Loucy (cell line): ENCODE measurements at regions not wholly inside any gene's neighbourhood (a gene's known extent, or its start where the extent isn't known, plus 50 kb on each side); places are given as distances from the start of the nearest gene placed in this dataset.

ENCODE experiments used
- H2AFZ ChIP-seq: fragments of 200-600 bp; sonication (generic); 2 replicates; pipeline ENCODE4 v1.6.0; 2016; ENCODE audit warnings: antibody characterized with exemption, mild to moderate bottlenecking, low read length, moderate library complexity
- H3F3A ChIP-seq: fragments of 200-600 bp; 2 replicates; pipeline ENCODE4 v1.6.0; 2016; ENCODE audit warnings: antibody characterized with exemption, low read depth, mild to moderate bottlenecking
- H3K27me3 ChIP-seq: fragments of 200-600 bp; sonication (generic); 2 replicates; pipeline ENCODE4 v1.6.1; 2014; ENCODE audit warnings: low read length, mild to moderate bottlenecking; ENCODE audit not compliant: insufficient read depth, poor library complexity, severe bottlenecking
- H3K36me3 ChIP-seq: fragments of 200-600 bp; sonication (generic); 2 replicates; pipeline ENCODE4 v1.6.1; 2016; ENCODE audit warnings: low read length; ENCODE audit not compliant: insufficient read depth
- H3K4me1 ChIP-seq: fragments of 200-600 bp; sonication (generic); 2 replicates; pipeline ENCODE4 v1.5.1; 2014; ENCODE audit warnings: low read length, mild to moderate bottlenecking; ENCODE audit not compliant: insufficient read depth, poor library complexity, severe bottlenecking
- H3K4me2 ChIP-seq: fragments of 200-600 bp; sonication (generic); 2 replicates; pipeline ENCODE4 v1.6.0; 2014; ENCODE audit warnings: antibody characterized with exemption, low read length, low read depth, mild to moderate bottlenecking; ENCODE audit not compliant: poor library complexity, severe bottlenecking
- H3K4me3 ChIP-seq: fragments of 200-600 bp; sonication (generic); 2 replicates; pipeline ENCODE4 v1.5.1; 2014; ENCODE audit warnings: low read length, mild to moderate bottlenecking, mixed read lengths; ENCODE audit not compliant: poor library complexity, severe bottlenecking
- H3K79me2 ChIP-seq: fragments of 200-600 bp; sonication (generic); 2 replicates; pipeline ENCODE4 v1.6.1; 2014; ENCODE audit warnings: low read length; ENCODE audit not compliant: insufficient read depth
- H3K9ac ChIP-seq: fragments of 200-600 bp; sonication (generic); 2 replicates; pipeline ENCODE4 v1.6.0; 2014; ENCODE audit warnings: mild to moderate bottlenecking, low read depth, low read length, moderate library complexity; ENCODE audit not compliant: poor library complexity, severe bottlenecking
- H3K9me2 ChIP-seq: fragments of 200-600 bp; sonication (generic); replicated peaks from 2 replicates; pipeline ENCODE4 v1.6.1; 2016; ENCODE audit warnings: low read depth, low read length, mixed read lengths
- H3K9me3 ChIP-seq: fragments of 200-600 bp; sonication (generic); 2 replicates; pipeline ENCODE4 v1.6.1; 2014; ENCODE audit warnings: mild to moderate bottlenecking, antibody characterized with exemption, low read length, low read depth; ENCODE audit not compliant: insufficient read depth
- H4K20me1 ChIP-seq: fragments of 200-600 bp; sonication (generic); 2 replicates; pipeline ENCODE4 v1.6.0; 2014; ENCODE audit warnings: antibody characterized with exemption, low read length, mild to moderate bottlenecking; ENCODE audit not compliant: insufficient read depth, poor library complexity, severe bottlenecking
- EZH2phosphoT487 ChIP-seq: fragments of 200-600 bp; IDR thresholded peaks from 2 replicates; pipeline ENCODE4 v1.6.1; 2018; ENCODE audit warnings: antibody characterized with exemption, mild to moderate bottlenecking, moderate library complexity, borderline replicate concordance
- TF ChIP-seq, protein P1 (sequence below): fragments of 200-600 bp; sonication (generic); conservative IDR thresholded peaks from 2 replicates; pipeline ENCODE4 v1.5.1; 2014; ENCODE audit warnings: mild to moderate bottlenecking, antibody characterized with exemption, low read length

GRCh38 chr3:118557513-118557912, 477.1 kb downstream of the IGSF11 start:
- H4K20me1 ChIP-seq, result no peaks in the 10 kb centered on the region
- H3K36me3 ChIP-seq, result no peaks in the 10 kb centered on the region
- no peak overlapping the region for H3K9ac ChIP-seq
- H3K79me2 ChIP-seq, result no peaks in the 10 kb centered on the region
- H3K27me3 ChIP-seq, result no peaks in the 10 kb centered on the region
- no peaks in the 10 kb centered on the region for H3K9me3 ChIP-seq
- no peak overlapping the region for H3K4me2 ChIP-seq
- no peak overlapping the region for H3K4me3 ChIP-seq
- no peaks in the 10 kb centered on the region for H3F3A ChIP-seq
- no peaks in the 10 kb centered on the region for H3K4me1 ChIP-seq
- no peaks in the 10 kb centered on the region for H3K9me2 ChIP-seq
- TF ChIP-seq, protein P1, sequence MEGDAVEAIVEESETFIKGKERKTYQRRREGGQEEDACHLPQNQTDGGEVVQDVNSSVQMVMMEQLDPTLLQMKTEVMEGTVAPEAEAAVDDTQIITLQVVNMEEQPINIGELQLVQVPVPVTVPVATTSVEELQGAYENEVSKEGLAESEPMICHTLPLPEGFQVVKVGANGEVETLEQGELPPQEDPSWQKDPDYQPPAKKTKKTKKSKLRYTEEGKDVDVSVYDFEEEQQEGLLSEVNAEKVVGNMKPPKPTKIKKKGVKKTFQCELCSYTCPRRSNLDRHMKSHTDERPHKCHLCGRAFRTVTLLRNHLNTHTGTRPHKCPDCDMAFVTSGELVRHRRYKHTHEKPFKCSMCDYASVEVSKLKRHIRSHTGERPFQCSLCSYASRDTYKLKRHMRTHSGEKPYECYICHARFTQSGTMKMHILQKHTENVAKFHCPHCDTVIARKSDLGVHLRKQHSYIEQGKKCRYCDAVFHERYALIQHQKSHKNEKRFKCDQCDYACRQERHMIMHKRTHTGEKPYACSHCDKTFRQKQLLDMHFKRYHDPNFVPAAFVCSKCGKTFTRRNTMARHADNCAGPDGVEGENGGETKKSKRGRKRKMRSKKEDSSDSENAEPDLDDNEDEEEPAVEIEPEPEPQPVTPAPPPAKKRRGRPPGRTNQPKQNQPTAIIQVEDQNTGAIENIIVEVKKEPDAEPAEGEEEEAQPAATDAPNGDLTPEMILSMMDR, result no peak
- no peak for TF ChIP-seq EZH2phosphoT487
- H2AFZ ChIP-seq, result no peak overlapping the region

DNA sequence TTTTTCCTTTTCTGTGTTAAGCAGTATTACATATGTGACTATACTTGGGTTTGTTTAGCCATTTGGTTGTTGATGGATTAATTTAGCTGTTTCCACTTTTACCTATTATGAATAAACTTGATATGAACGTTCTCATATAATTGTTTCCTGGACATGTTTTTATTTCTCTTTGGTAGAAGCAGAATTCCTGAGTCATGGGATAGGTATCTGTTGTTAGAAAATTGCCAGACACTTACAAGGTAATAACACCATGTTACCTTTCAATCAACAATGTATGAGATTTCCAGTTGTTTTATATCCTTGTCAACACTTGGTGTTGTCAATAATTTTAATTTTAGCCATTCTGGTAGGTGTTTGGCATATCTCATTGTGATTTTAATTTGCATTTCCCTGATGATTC, 475.4 kb downstream of the IGSF11 start:
- TF ChIP-seq, protein P1, result no peak
- no peak for TF ChIP-seq EZH2phosphoT487
- Histone ChIP-seq H3F3A (no peaks in the 10 kb centered on the region), H2AFZ (no peak overlapping the region), H4K20me1 (no peaks in the 10 kb centered on the region), H3K9me2 (no peaks in the 10 kb centered on the region), H3K27me3 (no peaks in the 10 kb centered on the region), H3K9ac (no peak overlapping the region), H3K36me3 (no peaks in the 10 kb centered on the region), H3K4me2 (no peak overlapping the region), H3K4me1 (no peaks in the 10 kb centered on the region), H3K79me2 (no peaks in the 10 kb centered on the region), H3K9me3 (no peaks in the 10 kb centered on the region), H3K4me3 (no peak overlapping the region)

DNA sequence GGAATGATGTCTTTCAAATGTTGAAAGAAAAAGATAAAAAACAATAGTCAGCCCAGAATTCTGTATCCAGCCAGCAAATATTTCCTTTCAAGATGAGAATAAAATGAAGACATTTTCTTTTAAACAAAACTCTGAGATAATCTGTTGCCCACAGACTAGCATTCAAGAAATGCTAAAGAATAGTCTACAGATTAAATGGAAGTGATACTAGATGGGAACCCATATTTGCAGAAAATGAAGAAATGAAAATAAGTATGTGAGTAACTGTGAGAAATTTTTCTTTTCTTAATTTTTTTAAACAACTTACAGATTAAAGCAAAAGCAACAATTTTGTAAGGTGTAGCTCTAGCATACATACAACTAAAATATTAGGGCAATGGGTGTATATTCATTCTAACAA, 469.8 kb downstream of the IGSF11 start:
- Histone ChIP-seq H3K4me2 (no peak overlapping the region), H3K9me2 (no peaks in the 10 kb centered on the region), H3K79me2 (no peaks in the 10 kb centered on the region), H3K4me3 (no peak overlapping the region), H4K20me1 (no peaks in the 10 kb centered on the region), H3K36me3 (no peaks in the 10 kb centered on the region), H3K9me3 (no peaks in the 10 kb centered on the region), H2AFZ (no peak overlapping the region), H3K9ac (no peak overlapping the region), H3F3A (no peaks in the 10 kb centered on the region), H3K27me3 (no peaks in the 10 kb centered on the region), H3K4me1 (no peaks in the 10 kb centered on the region)
- TF ChIP-seq EZH2phosphoT487, result no peak
- TF ChIP-seq, protein P1, result no peak
